AG10803 (cell line): ENCODE measurements at regions not wholly inside any gene's neighbourhood (a gene's known extent, or its start where the extent isn't known, plus 50 kb on each side); places are given as distances from the start of the nearest gene placed in this dataset.

Experiments used
- DNase-seq: peaks from one replicate; pipeline ENCODE4 v3.0.0; 2010; ENCODE audit warnings: low read depth
- H3K4me3 ChIP-seq: 2 replicates; pipeline ENCODE4 v1.5.1; 2011; ENCODE audit warnings: mild to moderate bottlenecking, low read length, control low read depth
- TF ChIP-seq, protein P1 (sequence below): conservative IDR thresholded peaks from 2 replicates; pipeline ENCODE4 v1.5.1; 2011; ENCODE audit warnings: mild to moderate bottlenecking, low read length, control low read depth, inconsistent platforms

DNA sequence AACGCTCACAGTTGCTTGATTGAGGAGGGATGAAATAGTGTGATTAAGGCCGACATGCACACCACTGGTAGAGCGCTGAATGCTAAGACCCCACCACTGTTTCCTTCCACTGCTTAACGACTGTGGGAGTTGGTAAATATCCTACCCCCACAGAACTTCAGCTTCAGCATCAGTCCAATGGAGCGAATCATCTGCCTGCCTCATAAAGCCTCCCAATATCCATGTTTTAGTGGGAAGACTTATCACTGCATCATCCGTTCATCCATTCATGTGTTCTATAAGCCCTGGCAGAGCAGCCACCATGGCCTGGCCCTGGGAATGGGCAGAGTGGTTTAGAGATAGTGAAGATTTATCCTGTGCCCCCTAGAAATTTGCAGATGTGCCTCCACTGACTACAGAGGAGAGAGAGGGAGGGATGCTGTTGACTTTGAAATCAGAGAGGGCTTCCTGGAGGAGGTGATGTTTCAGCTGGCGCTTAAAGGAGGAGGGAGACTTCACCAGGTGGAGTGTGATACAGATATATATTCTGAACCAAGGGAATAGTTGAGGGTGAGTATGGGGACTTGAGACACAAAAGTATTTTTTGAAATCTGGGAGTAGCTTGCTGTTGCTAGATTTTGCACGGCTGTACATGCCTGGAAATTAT is 71.9 kb upstream of the STX18 start:
- DNase-seq: peak; percentile 67
- TF ChIP-seq, protein P1, sequence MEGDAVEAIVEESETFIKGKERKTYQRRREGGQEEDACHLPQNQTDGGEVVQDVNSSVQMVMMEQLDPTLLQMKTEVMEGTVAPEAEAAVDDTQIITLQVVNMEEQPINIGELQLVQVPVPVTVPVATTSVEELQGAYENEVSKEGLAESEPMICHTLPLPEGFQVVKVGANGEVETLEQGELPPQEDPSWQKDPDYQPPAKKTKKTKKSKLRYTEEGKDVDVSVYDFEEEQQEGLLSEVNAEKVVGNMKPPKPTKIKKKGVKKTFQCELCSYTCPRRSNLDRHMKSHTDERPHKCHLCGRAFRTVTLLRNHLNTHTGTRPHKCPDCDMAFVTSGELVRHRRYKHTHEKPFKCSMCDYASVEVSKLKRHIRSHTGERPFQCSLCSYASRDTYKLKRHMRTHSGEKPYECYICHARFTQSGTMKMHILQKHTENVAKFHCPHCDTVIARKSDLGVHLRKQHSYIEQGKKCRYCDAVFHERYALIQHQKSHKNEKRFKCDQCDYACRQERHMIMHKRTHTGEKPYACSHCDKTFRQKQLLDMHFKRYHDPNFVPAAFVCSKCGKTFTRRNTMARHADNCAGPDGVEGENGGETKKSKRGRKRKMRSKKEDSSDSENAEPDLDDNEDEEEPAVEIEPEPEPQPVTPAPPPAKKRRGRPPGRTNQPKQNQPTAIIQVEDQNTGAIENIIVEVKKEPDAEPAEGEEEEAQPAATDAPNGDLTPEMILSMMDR: no peak
- no peak overlapping the region for H3K4me3 ChIP-seq

DNA sequence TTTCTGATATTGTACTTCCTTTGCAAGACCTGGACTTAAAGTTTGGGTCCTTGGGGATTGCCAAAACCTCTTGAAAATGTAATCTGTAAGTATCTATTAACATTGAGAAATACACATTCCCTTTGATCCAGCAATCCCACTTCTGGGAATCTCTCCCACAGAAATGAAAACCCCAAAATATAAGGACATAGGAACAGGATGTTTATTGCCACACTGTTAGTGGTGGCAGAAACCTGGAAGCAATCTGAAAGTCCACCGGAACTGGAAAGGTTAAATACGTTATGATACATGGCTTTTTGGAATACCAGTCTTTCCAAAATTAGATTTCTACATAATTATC is 71.2 kb upstream of the STX18 start:
- TF ChIP-seq, protein P1: no peak
- peak; percentile 79 for DNase-seq

DNA sequence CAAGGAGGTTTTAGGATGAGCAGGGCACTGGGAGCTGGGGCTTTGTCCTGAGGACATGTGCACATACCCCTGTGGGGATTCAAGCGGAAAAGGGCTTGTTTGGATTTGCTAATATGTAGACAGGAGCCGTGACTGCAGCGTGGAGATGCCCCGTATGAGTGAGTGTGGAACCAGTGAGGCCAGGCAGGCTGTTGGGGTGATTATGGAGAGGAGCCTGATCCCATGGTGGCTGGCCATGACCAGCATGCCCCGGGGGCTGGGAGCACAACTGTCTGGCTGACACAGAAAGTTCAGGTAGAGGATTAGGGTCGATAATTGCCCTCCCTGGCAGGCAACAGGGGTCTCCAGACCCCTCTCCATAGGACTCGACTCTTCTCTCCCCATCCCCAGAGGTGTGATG is 68.8 kb upstream of the STX18 start:
- no peak overlapping the region for H3K4me3 ChIP-seq
- TF ChIP-seq, protein P1: no peak
- DNase-seq: no peak

More for the DNA sequence above, 71.2 kb upstream of the STX18 start:
- no peak overlapping the region for H3K4me3 ChIP-seq

DNA sequence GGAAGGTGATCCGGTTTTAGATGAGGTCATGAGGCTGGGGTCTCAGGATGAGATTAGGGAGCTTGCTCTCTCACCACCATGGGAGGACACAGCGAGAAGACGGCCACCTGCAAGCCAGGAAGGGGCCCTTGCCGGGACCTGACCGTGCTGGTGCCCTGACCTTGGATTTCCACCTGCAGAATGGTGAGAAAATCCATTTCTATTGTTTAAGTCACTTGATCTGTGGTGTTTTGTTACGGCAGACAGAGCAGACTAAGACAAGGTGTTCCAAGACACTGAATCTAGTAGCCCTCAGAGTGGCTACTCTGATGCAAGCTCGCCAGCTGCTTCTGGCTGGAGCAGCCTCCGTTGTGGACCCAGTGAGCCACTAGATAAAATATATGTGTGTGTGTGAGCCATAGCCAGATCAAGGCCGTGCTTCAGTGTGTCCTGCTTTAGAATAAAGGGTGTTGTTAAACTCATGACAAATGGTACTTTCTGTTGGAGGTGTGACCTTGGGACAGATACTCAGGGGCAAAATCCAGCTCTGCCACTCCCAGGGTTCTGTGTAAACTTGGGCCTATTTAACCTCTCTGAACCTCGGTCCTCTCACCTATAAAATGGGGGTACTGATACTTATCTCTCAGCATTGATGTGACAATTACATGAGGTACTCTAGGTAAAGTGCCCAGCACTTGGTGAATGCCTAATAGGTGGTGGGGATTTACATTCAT is 67.9 kb upstream of the STX18 start:
- H3K4me3 ChIP-seq: no peak overlapping the region
- TF ChIP-seq, protein P1: no peak
- no peak for DNase-seq

DNA sequence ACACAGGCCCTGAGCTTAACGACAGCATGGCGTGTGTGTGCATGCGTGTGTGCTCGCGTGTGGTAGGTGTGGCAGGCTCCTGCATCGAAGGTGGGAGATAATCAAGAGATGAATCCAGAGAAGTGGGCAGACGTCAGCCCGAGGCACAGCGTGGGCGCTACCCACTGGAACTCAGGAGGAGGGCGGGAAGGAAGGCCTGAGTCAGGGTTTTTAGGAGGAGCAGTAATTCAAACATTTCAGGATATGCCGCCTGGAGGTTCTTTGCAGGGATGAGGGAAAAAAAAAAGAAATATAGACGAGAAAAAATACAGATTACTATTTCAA is 66.3 kb upstream of the STX18 start:
- TF ChIP-seq, protein P1: no peak
- H3K4me3 ChIP-seq: no peak overlapping the region
- DNase-seq: no peak

DNA sequence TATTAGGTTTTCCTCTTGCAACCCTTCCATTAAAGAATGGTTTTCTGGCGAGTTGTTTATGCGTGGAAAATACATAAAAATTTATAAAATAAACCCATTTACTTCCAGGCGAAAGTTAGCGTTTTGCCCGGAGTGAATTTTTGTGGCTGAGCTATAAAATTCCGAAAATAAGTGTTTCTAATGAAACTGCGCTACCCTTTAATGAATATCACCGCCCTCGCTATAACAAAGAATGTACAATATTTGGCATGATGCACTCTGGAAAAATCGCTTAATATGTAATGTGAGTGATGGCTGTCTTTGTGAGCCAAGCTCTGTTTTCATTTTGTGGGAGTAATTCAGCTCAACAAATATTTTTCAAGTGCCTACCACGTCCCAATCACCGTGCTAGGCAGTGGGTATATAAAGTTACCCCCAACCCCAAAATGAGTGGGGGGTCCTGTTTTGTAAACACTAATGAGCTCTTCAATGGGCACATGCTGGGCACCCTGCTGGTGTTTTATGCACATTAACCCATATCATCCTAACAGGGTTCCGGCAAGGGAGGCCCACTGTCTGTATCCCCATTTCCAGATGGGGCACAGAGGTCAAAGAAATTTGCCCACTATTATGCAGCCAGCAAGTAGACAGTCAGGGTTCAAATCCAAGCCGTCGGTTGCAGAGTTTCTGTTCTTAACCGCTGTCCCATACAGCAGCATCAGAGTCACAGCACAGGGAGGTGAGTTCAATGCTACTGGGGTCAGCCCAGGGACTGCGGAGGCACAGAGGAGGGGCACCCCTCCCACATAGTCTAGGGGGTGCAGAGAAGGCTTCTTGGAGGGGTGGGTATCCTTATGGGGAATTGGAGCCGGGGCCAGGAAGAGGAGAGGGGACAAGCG is 65.7 kb upstream of the STX18 start:
- TF ChIP-seq, protein P1: no peak

More for the DNA sequence above, 65.7 kb upstream of the STX18 start:
- H3K4me3 ChIP-seq: no peak overlapping the region
- DNase-seq: peak; percentile 42
